ENCODE measurements at regions not wholly inside any gene's neighbourhood (a gene's known extent, or its start where the extent isn't known, plus 50 kb on each side); places are given as distances from the start of the nearest gene placed in this dataset.
"Not testable (repeated sequence)": the region's sequence is repeated elsewhere in the genome, so short reads cannot be mapped to it uniquely, and the experiment has no call there.

- no peak for TF ChIP-seq CTCF (IDR thresholded peaks at IDR 0.05; ENCODE audit: insufficient read depth, low read length, poor library complexity, severe bottlenecking)
- DNase-seq (ENCODE audit: low read depth): no peak
- H3K27me3 ChIP-seq (ENCODE audit: control insufficient read depth, insufficient read depth, low read length): peaks cover 15% of the 10 kb centered on the region
- H3K4me3 ChIP-seq (ENCODE audit: low read depth, low read length): no peak overlapping the region
- no peaks in the 10 kb centered on the region for H3K36me3 ChIP-seq (ENCODE audit: control insufficient read depth, insufficient read depth, low read length)
Observed at GRCh38 chr11:45407226-45407625, 121.1 kb upstream of the SYT13 start.

GRCh38 chr11:45405916-45406670 lies 120.0 kb upstream of the SYT13 start:
- peak; percentile 37 for TF ChIP-seq CTCF (IDR thresholded peaks at IDR 0.05; ENCODE audit: insufficient read depth, low read length, poor library complexity, severe bottlenecking)
- H3K27me3 ChIP-seq (ENCODE audit: control insufficient read depth, insufficient read depth, low read length): peaks cover 6% of the 10 kb centered on the region
- H3K36me3 ChIP-seq (ENCODE audit: control insufficient read depth, insufficient read depth, low read length): no peaks in the 10 kb centered on the region
- no peak overlapping the region for H3K4me3 ChIP-seq (ENCODE audit: low read depth, low read length)
- DNase-seq (ENCODE audit: low read depth): no peak

- DNase-seq (ENCODE audit: low read depth); H3K4me3 ChIP-seq (ENCODE audit: low read depth, low read length): not testable (repeated sequence)
Observed at GRCh38 chr11:45403521-45403920, 117.4 kb upstream of the SYT13 start.

GRCh38 chr11:45402049-45402630 lies 116.0 kb upstream of the SYT13 start:
- no peak for DNase-seq (ENCODE audit: low read depth)
- Histone ChIP-seq H3K4me3 (ENCODE audit: low read depth, low read length) (no peak overlapping the region), H3K27me3 (ENCODE audit: control insufficient read depth, insufficient read depth, low read length) (peaks cover 1% of the 10 kb centered on the region), H3K36me3 (ENCODE audit: control insufficient read depth, insufficient read depth, low read length) (no peaks in the 10 kb centered on the region)
- no peak for TF ChIP-seq CTCF (IDR thresholded peaks at IDR 0.05; ENCODE audit: insufficient read depth, low read length, poor library complexity, severe bottlenecking)

More at GRCh38 chr11:45403521-45403920, 117.4 kb upstream of the SYT13 start:
- not testable (repeated sequence) for H3K36me3 ChIP-seq (ENCODE audit: control insufficient read depth, insufficient read depth, low read length); H3K27me3 ChIP-seq (ENCODE audit: control insufficient read depth, insufficient read depth, low read length)

- TF ChIP-seq CTCF (IDR thresholded peaks at IDR 0.05; ENCODE audit: insufficient read depth, low read length, poor library complexity, severe bottlenecking): no peak
- peak; percentile 9 for DNase-seq (ENCODE audit: low read depth)
- Histone ChIP-seq H3K27me3 (ENCODE audit: control insufficient read depth, insufficient read depth, low read length) (no peaks in the 10 kb centered on the region), H3K4me3 (ENCODE audit: low read depth, low read length) (no peak overlapping the region), H3K36me3 (ENCODE audit: control insufficient read depth, insufficient read depth, low read length) (no peaks in the 10 kb centered on the region)
Observed at GRCh38 chr11:45400591-45400990, 114.5 kb upstream of the SYT13 start.

- DNase-seq (ENCODE audit: low read depth): no peak
- H3K36me3 ChIP-seq (ENCODE audit: control insufficient read depth, insufficient read depth, low read length): no peaks in the 10 kb centered on the region
- TF ChIP-seq CTCF (IDR thresholded peaks at IDR 0.05; ENCODE audit: insufficient read depth, low read length, poor library complexity, severe bottlenecking): no peak
- no peak overlapping the region for H3K4me3 ChIP-seq (ENCODE audit: low read depth, low read length)
- H3K27me3 ChIP-seq (ENCODE audit: control insufficient read depth, insufficient read depth, low read length): no peaks in the 10 kb centered on the region
Observed at GRCh38 chr11:45399166-45399565, 113.0 kb upstream of the SYT13 start.
